Neural progenitor cell (in vitro differentiated cells): ENCODE measurements at regions not wholly inside any gene's neighbourhood (a gene's known extent, or its start where the extent isn't known, plus 50 kb on each side); places are given as distances from the start of the nearest gene placed in this dataset.

Experiments
- DNase-seq: peaks from one replicate; pipeline ENCODE4 v3.0.0-alpha.2; 2016; ENCODE audit warnings: low spot score
- H2AFZ ChIP-seq: fragments of 200-600 bp; sonication (generic); replicated peaks from 2 replicates; pipeline ENCODE4 v1.6.1; 2016; ENCODE audit warnings: antibody characterized with exemption
- H3F3A ChIP-seq: fragments of 200-600 bp; sonication (generic); 2 replicates; pipeline ENCODE4 v1.6.1; 2016; ENCODE audit warnings: antibody characterized with exemption, low read depth
- H3K27ac ChIP-seq: fragments of 200-600 bp; sonication (generic); 2 replicates; pipeline ENCODE4 v1.5.1; 2016; ENCODE audit warnings: mild to moderate bottlenecking
- H3K27me3 ChIP-seq: fragments of 200-600 bp; sonication (generic); 2 replicates; pipeline ENCODE4 v1.6.1; 2016; ENCODE audit warnings: mild to moderate bottlenecking, moderate library complexity
- H3K36me3 ChIP-seq: fragments of 200-600 bp; sonication (generic); 2 replicates; pipeline ENCODE4 v1.5.1; 2016
- H3K4me1 ChIP-seq: fragments of 200-600 bp; sonication (generic); 2 replicates; pipeline ENCODE4 v1.6.1; 2016; ENCODE audit warnings: mixed run types
- H3K4me2 ChIP-seq: fragments of 200-600 bp; sonication (generic); 2 replicates; pipeline ENCODE4 v1.6.1; 2016
- H3K4me3 ChIP-seq: fragments of 200-600 bp; sonication (generic); 2 replicates; pipeline ENCODE4 v1.5.1; 2016
- H3K79me2 ChIP-seq: fragments of 200-600 bp; sonication (generic); 2 replicates; pipeline ENCODE4 v1.6.1; 2016; ENCODE audit warnings: low read depth
- H3K9ac ChIP-seq: fragments of 200-600 bp; sonication (generic); 2 replicates; pipeline ENCODE4 v1.6.1; 2016
- H3K9me3 ChIP-seq: fragments of 200-600 bp; sonication (generic); 2 replicates; pipeline ENCODE4 v1.5.1; 2016; ENCODE audit warnings: low read depth
- H4K20me1 ChIP-seq: fragments of 200-600 bp; sonication (generic); 2 replicates; pipeline ENCODE4 v1.6.1; 2016; ENCODE audit warnings: low read depth
- H3K27ac Mint-ChIP-seq: 3 replicates; pipeline ENCODE4 v1.8.0; 2021; ENCODE audit warnings: mixed read lengths
- H3K27me3 Mint-ChIP-seq: 2 replicates; pipeline ENCODE4 v1.8.0; 2022; ENCODE audit warnings: low read depth, mild to moderate bottlenecking, inconsistent platforms, moderate library complexity, mixed read lengths; ENCODE audit not compliant: insufficient read depth
- H3K36me3 Mint-ChIP-seq: 3 replicates; pipeline ENCODE4 v1.8.0; 2021; ENCODE audit warnings: mixed read lengths
- H3K4me1 Mint-ChIP-seq: 3 replicates; pipeline ENCODE4 v1.8.0; 2021; ENCODE audit warnings: mixed read lengths
- H3K4me3 Mint-ChIP-seq: 3 replicates; pipeline ENCODE4 v1.8.0; 2021; ENCODE audit warnings: mild to moderate bottlenecking, moderate library complexity, mixed read lengths
- H3K9me3 Mint-ChIP-seq: 3 replicates; pipeline ENCODE4 v1.8.0; 2020; ENCODE audit warnings: mixed read lengths
- CTCF ChIP-seq: fragments of 200-600 bp; sonication (generic); IDR thresholded peaks from 2 replicates; pipeline ENCODE4 v1.5.1; 2017; ENCODE audit warnings: antibody characterized with exemption, mild to moderate bottlenecking
- EZH2 ChIP-seq: fragments of 200-600 bp; sonication (generic); IDR thresholded peaks from 2 replicates; pipeline ENCODE4 v1.6.1; 2017; ENCODE audit warnings: antibody characterized with exemption, mild to moderate bottlenecking, moderate library complexity
- EZH2phosphoT487 ChIP-seq: fragments of 200-600 bp; sonication (generic); IDR thresholded peaks from 2 replicates; pipeline ENCODE4 v1.6.1; 2017; ENCODE audit warnings: antibody characterized with exemption

GRCh38 chr2:175807031-175807873 lies 194.8 kb downstream of the LNPK start:
- no peak for TF ChIP-seq EZH2
- TF ChIP-seq EZH2phosphoT487: no peak
- no peak for TF ChIP-seq CTCF
- H3K4me1 ChIP-seq: peaks cover 11% of the 10 kb centered on the region
- H3K27ac ChIP-seq: no peak overlapping the region
- no peak overlapping the region for H3K4me3 ChIP-seq
- H3K36me3 ChIP-seq: no peaks in the 10 kb centered on the region
- Mint-ChIP-seq H3K4me3 (no peak overlapping the region), H3K36me3 (no peaks in the 10 kb centered on the region), H3K9me3 (no peaks in the 10 kb centered on the region), H3K4me1 (peaks cover 12% of the 10 kb centered on the region), H3K27me3 (no peaks in the 10 kb centered on the region), H3K27ac (no peak overlapping the region)
- H3K9ac ChIP-seq: no peak overlapping the region
- H3K79me2 ChIP-seq: no peaks in the 10 kb centered on the region
- H3F3A ChIP-seq: no peaks in the 10 kb centered on the region
- H3K27me3 ChIP-seq: no peaks in the 10 kb centered on the region
- no peak for DNase-seq
- no peaks in the 10 kb centered on the region for H4K20me1 ChIP-seq
- H2AFZ ChIP-seq: peak overlapping the region; percentile 7
- H3K4me2 ChIP-seq: no peak overlapping the region
- H3K9me3 ChIP-seq: no peaks in the 10 kb centered on the region

- Histone ChIP-seq H3K27ac (no peak overlapping the region), H3K9me3 (no peaks in the 10 kb centered on the region), H3K79me2 (no peaks in the 10 kb centered on the region), H4K20me1 (no peaks in the 10 kb centered on the region), H3K27me3 (no peaks in the 10 kb centered on the region), H3K4me3 (no peak overlapping the region), H3K9ac (no peak overlapping the region), H3K4me2 (no peak overlapping the region), H3K4me1 (peaks cover 11% of the 10 kb centered on the region), H2AFZ (no peak overlapping the region), H3F3A (no peaks in the 10 kb centered on the region), H3K36me3 (no peaks in the 10 kb centered on the region)
- Mint-ChIP-seq H3K4me1 (peaks cover 12% of the 10 kb centered on the region), H3K4me3 (no peak overlapping the region), H3K27me3 (no peaks in the 10 kb centered on the region), H3K9me3 (no peaks in the 10 kb centered on the region), H3K36me3 (no peaks in the 10 kb centered on the region), H3K27ac (no peak overlapping the region)
- no peak for TF ChIP-seq EZH2phosphoT487
- no peak for TF ChIP-seq CTCF
- TF ChIP-seq EZH2: no peak
- DNase-seq: no peak
Measured at GRCh38 chr2:175806570-175806969, 195.5 kb downstream of the LNPK start.

- Histone ChIP-seq H3K9me3 (no peaks in the 10 kb centered on the region), H3K27me3 (no peaks in the 10 kb centered on the region), H3K4me1 (peaks cover 11% of the 10 kb centered on the region), H3K4me3 (no peak overlapping the region), H4K20me1 (no peaks in the 10 kb centered on the region), H3K79me2 (no peaks in the 10 kb centered on the region), H3K36me3 (no peaks in the 10 kb centered on the region), H3K9ac (no peak overlapping the region), H2AFZ (no peak overlapping the region), H3F3A (no peaks in the 10 kb centered on the region), H3K27ac (no peak overlapping the region), H3K4me2 (no peak overlapping the region)
- no peak overlapping the region for H3K27ac Mint-ChIP-seq
- H3K36me3 Mint-ChIP-seq: no peaks in the 10 kb centered on the region
- DNase-seq: peak; percentile 13
- no peaks in the 10 kb centered on the region for H3K27me3 Mint-ChIP-seq
- H3K4me3 Mint-ChIP-seq: no peak overlapping the region
- no peaks in the 10 kb centered on the region for H3K9me3 Mint-ChIP-seq
- H3K4me1 Mint-ChIP-seq: peaks cover 12% of the 10 kb centered on the region
- TF ChIP-seq CTCF: no peak
- TF ChIP-seq EZH2: no peak
- TF ChIP-seq EZH2phosphoT487: no peak
Measured at GRCh38 chr2:175806125-175806490, 196.0 kb downstream of the LNPK start.
